ENCODE measurements at regions not wholly inside any gene's neighbourhood (a gene's known extent, or its start where the extent isn't known, plus 50 kb on each side); places are given as distances from the start of the nearest gene placed in this dataset.
A peak's percentile ranks its signal among the peaks of the same experiment; 100 is the strongest.

DNA sequence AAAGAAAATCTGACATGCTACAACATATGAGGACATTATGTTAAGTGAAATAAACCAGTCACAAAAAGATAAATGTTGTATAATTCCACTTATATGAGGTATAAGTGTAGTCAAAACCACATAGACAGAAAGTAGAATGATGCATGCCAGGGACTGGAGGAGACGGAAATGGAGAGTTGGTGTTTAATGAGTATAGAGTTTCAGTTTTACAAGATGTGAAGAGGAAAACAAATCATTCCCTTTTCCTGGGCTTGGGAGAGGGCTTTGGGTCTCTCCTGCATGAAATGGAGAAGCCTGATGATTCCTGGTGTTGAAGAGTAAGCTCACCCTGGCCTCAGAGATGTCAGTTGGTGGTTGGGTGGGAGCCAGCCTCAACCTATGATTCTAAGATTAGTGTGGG is 158.4 kb upstream of the PLXNC1 start:
- Histone ChIP-seq H3K4me3 (ENCODE audit: low read depth in 1 of 2, low read length in 2 of 2) (no peak overlapping the region), H3K36me3 (ENCODE audit: insufficient read depth, low read length) (no peaks in the 10 kb centered on the region), H4K20me1 (ENCODE audit: insufficient read depth, low read length) (no peaks in the 10 kb centered on the region), H3K4me1 (ENCODE audit: insufficient read depth, low read length) (peaks cover 17% of the 10 kb centered on the region), H3K27ac (ENCODE audit: low read length) (peak overlapping the region; percentile 16; the same call in 1 of the 2 replicates), H2AFZ (ENCODE audit: low read depth, low read length) (no peak overlapping the region), H3K79me2 (ENCODE audit: insufficient read depth, low read length) (no peaks in the 10 kb centered on the region), H3K27me3 (ENCODE audit: insufficient read depth, low read length, poor library complexity) (no peaks in the 10 kb centered on the region), H3K4me2 (ENCODE audit: insufficient read depth, low read length) (no peak overlapping the region), H3K9ac (ENCODE audit: low read depth, low read length) (no peak overlapping the region), H3K9me3 (ENCODE audit: insufficient read depth, low read length, severe bottlenecking) (peaks cover 3% of the 10 kb centered on the region)
- ATAC-seq (ENCODE audit: insufficient read depth, low read depth) (no peak), DNase-seq (no peak)
- no peak for TF ChIP-seq CTCF (IDR thresholded peaks at IDR 0.05; ENCODE audit: borderline replicate concordance, extremely low read depth, low read length, poor library complexity, severe bottlenecking)
- no peak for TF ChIP-seq EZH2 (IDR thresholded peaks at IDR 0.05; ENCODE audit: borderline replicate concordance, low read depth, low read length, severe bottlenecking)

- Histone ChIP-seq H3K4me3 (ENCODE audit: low read depth in 1 of 2, low read length in 2 of 2) (no peak overlapping the region), H3K9me3 (ENCODE audit: insufficient read depth, low read length, severe bottlenecking) (peaks cover 3% of the 10 kb centered on the region), H2AFZ (ENCODE audit: low read depth, low read length) (no peak overlapping the region)
Measured at GRCh38 chr12:93990832-93991803, 157.3 kb upstream of the PLXNC1 start.

GRCh38 chr12:93991829-93992461 is 156.4 kb upstream of the PLXNC1 start:
- H3K4me1 ChIP-seq (ENCODE audit: insufficient read depth, low read length) = peaks cover 3% of the 10 kb centered on the region; the same call in 1 of the 2 replicates
- no peak overlapping the region for H3K27ac ChIP-seq (ENCODE audit: low read length)
- peaks cover 3% of the 10 kb centered on the region for H3K9me3 ChIP-seq (ENCODE audit: insufficient read depth, low read length, severe bottlenecking)
- H3K9ac ChIP-seq (ENCODE audit: low read depth, low read length) = no peak overlapping the region
- H3K27me3 ChIP-seq (ENCODE audit: insufficient read depth, low read length, poor library complexity) = no peaks in the 10 kb centered on the region
- no peak overlapping the region for H3K4me3 ChIP-seq (ENCODE audit: low read depth in 1 of 2, low read length in 2 of 2)
- H4K20me1 ChIP-seq (ENCODE audit: insufficient read depth, low read length) = no peaks in the 10 kb centered on the region
- DNase-seq (no peak), ATAC-seq (ENCODE audit: insufficient read depth, low read depth) (no peak)
- H3K4me2 ChIP-seq (ENCODE audit: insufficient read depth, low read length) = no peak overlapping the region
- H2AFZ ChIP-seq (ENCODE audit: low read depth, low read length) = no peak overlapping the region
- no peak for TF ChIP-seq CTCF (IDR thresholded peaks at IDR 0.05; ENCODE audit: borderline replicate concordance, extremely low read depth, low read length, poor library complexity, severe bottlenecking)
- no peak for TF ChIP-seq EZH2 (IDR thresholded peaks at IDR 0.05; ENCODE audit: borderline replicate concordance, low read depth, low read length, severe bottlenecking)
- H3K36me3 ChIP-seq (ENCODE audit: insufficient read depth, low read length) = no peaks in the 10 kb centered on the region
- no peaks in the 10 kb centered on the region for H3K79me2 ChIP-seq (ENCODE audit: insufficient read depth, low read length)

More at GRCh38 chr12:93990832-93991803, 157.3 kb upstream of the PLXNC1 start:
- DNase-seq (no peak), ATAC-seq (ENCODE audit: insufficient read depth, low read depth) (peak; percentile 66)
- no peak overlapping the region for H3K9ac ChIP-seq (ENCODE audit: low read depth, low read length)
- H3K27ac ChIP-seq (ENCODE audit: low read length) = no peak overlapping the region
- no peaks in the 10 kb centered on the region for H4K20me1 ChIP-seq (ENCODE audit: insufficient read depth, low read length)
- TF ChIP-seq CTCF (IDR thresholded peaks at IDR 0.05; ENCODE audit: borderline replicate concordance, extremely low read depth, low read length, poor library complexity, severe bottlenecking) (peak; percentile 54), EZH2 (IDR thresholded peaks at IDR 0.05; ENCODE audit: borderline replicate concordance, low read depth, low read length, severe bottlenecking) (no peak)
- H3K36me3 ChIP-seq (ENCODE audit: insufficient read depth, low read length) = no peaks in the 10 kb centered on the region
- no peak overlapping the region for H3K4me2 ChIP-seq (ENCODE audit: insufficient read depth, low read length)
- no peaks in the 10 kb centered on the region for H3K27me3 ChIP-seq (ENCODE audit: insufficient read depth, low read length, poor library complexity)
- no peaks in the 10 kb centered on the region for H3K79me2 ChIP-seq (ENCODE audit: insufficient read depth, low read length)
- H3K4me1 ChIP-seq (ENCODE audit: insufficient read depth, low read length) = peaks cover 5% of the 10 kb centered on the region

Measured in DND-41 (cell line).